Stomach (tissue), 8 donors: ENCODE measurements at regions not wholly inside any gene's neighbourhood (a gene's known extent, or its start where the extent isn't known, plus 50 kb on each side); places are given as distances from the start of the nearest gene placed in this dataset.

Experiments
- DNase-seq, 2 donors: peaks; one replicate each; pipeline versions ENCODE4 v3.0.0 to v3.0.0-alpha.2; 2013 to 2019
- H3K27ac ChIP-seq, 5 donors: fragments of 200-600 bp in 4 of 5; sonication (generic) in 4 of 5; one replicate each; pipeline ENCODE4 v1.5.1; 2013 to 2019; ENCODE audit warnings: mild to moderate bottlenecking in 1 of 5, moderate library complexity in 1 of 5
- H3K27me3 ChIP-seq, 3 donors: fragments of 200-600 bp; sonication (generic); one replicate each; pipeline ENCODE4 v1.5.1; 2017 to 2019; ENCODE audit warnings: mixed run types in 1 of 3
- H3K36me3 ChIP-seq, 4 donors: fragments of 200-600 bp; sonication (generic); 1 replicate in 3 of 4; 2 replicates in 1 of 4; pipeline ENCODE4 v1.5.1; 2016 to 2019
- H3K4me1 ChIP-seq, 4 donors: fragments of 200-600 bp; sonication (generic); one replicate each; pipeline ENCODE4 v1.5.1; 2016 to 2019
- H3K4me3 ChIP-seq, 4 donors: fragments of 200-600 bp; sonication (generic) in 3 of 4; one replicate each; pipeline ENCODE4 v1.5.1; 2016 to 2019; ENCODE audit warnings: mild to moderate bottlenecking in 1 of 4
- H3K9me3 ChIP-seq, 4 donors: fragments of 200-600 bp; sonication (generic); one replicate each; pipeline ENCODE4 v1.5.1; 2016 to 2019
- EP300 ChIP-seq: sonication (generic); formaldehyde crosslinking; IDR thresholded peaks from one replicate; pipeline ENCODE4 v1.6.1; 2017; ENCODE audit warnings: antibody characterized with exemption
- POLR2A ChIP-seq, 4 donors: fragments of 450-650 bp; IDR thresholded peaks; one replicate each; pipeline ENCODE4 v1.6.1; 2016; ENCODE audit warnings: antibody characterized with exemption in 4 of 4, control low read depth in 2 of 4, mild to moderate bottlenecking in 1 of 4, moderate library complexity in 1 of 4
- POLR2AphosphoS5 ChIP-seq, 3 donors: sonication (generic); formaldehyde crosslinking; IDR thresholded peaks; one replicate each; pipeline ENCODE4 v1.6.1; 2016; ENCODE audit warnings: antibody characterized with exemption in 3 of 3
- WGBS, 5 donors: extraction: QIAGEN DNeasy Blood & Tissue Kit in 3 of 5; methylation state at CpG; one replicate each; pipeline versions ENCODE4 v1.1.5 to v1.1.7; 2013 to 2018; 5-methylcytosine and 5-hydroxymethylcytosine counted together
- intact Hi-C: fragments of 100-400 bp; cut with DNase I; formaldehyde crosslinking; loops from one replicate; pipeline ENCODE4 v1.15.1; 2023; ENCODE audit warnings: low total_unique reads
- TF ChIP-seq, protein P1 (sequence below), 7 experiments: fragments of 450-650 bp in 4 of 7; fragments of 200-600 bp in 3 of 7; sonication (generic) in 3 of 7; IDR thresholded peaks; one replicate each; pipeline ENCODE4 v1.5.1; 2016 to 2019; ENCODE audit warnings: antibody characterized with exemption in 7 of 7, control low read depth in 2 of 7, mild to moderate bottlenecking in 1 of 7
- donor health status: healthy with polysubstance abuse.
- donor health status: Bipolar disorder and iron deficiency.
- donor health status: healthy.

- peaks cover 0 to 7% (median under 1%) of the 10 kb centered on the region in 4 donors for H3K4me1 ChIP-seq
- no peak for TF ChIP-seq EP300
- TF ChIP-seq POLR2A (IDR thresholded peaks at IDR 0.05): no peak
- TF ChIP-seq, protein P1, sequence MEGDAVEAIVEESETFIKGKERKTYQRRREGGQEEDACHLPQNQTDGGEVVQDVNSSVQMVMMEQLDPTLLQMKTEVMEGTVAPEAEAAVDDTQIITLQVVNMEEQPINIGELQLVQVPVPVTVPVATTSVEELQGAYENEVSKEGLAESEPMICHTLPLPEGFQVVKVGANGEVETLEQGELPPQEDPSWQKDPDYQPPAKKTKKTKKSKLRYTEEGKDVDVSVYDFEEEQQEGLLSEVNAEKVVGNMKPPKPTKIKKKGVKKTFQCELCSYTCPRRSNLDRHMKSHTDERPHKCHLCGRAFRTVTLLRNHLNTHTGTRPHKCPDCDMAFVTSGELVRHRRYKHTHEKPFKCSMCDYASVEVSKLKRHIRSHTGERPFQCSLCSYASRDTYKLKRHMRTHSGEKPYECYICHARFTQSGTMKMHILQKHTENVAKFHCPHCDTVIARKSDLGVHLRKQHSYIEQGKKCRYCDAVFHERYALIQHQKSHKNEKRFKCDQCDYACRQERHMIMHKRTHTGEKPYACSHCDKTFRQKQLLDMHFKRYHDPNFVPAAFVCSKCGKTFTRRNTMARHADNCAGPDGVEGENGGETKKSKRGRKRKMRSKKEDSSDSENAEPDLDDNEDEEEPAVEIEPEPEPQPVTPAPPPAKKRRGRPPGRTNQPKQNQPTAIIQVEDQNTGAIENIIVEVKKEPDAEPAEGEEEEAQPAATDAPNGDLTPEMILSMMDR (IDR thresholded peaks at IDR 0.05): no peak
- no peak for TF ChIP-seq POLR2AphosphoS5 (IDR thresholded peaks at IDR 0.05)
- DNase-seq: no peak
- H3K4me3 ChIP-seq: no peak overlapping the region
- no peak overlapping the region for H3K27ac ChIP-seq
- no peaks in the 10 kb centered on the region for H3K9me3 ChIP-seq
- intact Hi-C loops: no loop called here
- no peaks in the 10 kb centered on the region for H3K36me3 ChIP-seq
- 70 to 79% (median 75%) methylated on average over 8 to 14 of the region's 14 CpGs for WGBS, 5 donors
- H3K27me3 ChIP-seq: peaks cover 0 to 6% (median 0%) of the 10 kb centered on the region in 3 donors
Measured at GRCh38 chr4:108350332-108350731, 181.6 kb upstream of the LEF1 start.

DNA sequence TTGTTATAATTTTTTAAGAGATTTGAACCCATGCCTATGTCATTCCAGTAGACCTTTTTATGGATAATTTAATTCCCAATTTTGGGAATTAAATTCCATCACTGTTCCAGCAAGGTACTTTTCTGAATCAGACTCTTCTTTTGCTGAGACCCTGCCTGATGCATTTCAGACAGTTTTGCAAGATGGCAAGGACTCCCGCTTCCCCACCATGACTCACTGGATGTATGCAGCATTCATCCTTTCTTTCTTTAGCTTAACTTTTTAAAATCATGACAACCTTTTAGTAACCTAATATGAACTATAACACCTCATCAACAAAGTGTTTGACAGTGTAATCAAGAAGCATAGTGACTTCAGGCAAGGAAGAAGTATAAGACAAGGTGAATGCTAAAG, 178.1 kb upstream of the LEF1 start:
- H3K27me3 ChIP-seq: peaks cover 0 to 6% (median 0%) of the 10 kb centered on the region in 3 donors
- intact Hi-C loops: no loop called here
- DNase-seq: no peak
- H3K36me3 ChIP-seq: no peaks in the 10 kb centered on the region
- TF ChIP-seq EP300 (no peak), POLR2AphosphoS5 (IDR thresholded peaks at IDR 0.05) (no peak), POLR2A (IDR thresholded peaks at IDR 0.05) (no peak)
- TF ChIP-seq, protein P1 (IDR thresholded peaks at IDR 0.05): no peak
- no peak overlapping the region for H3K4me3 ChIP-seq
- no peaks in the 10 kb centered on the region for H3K9me3 ChIP-seq
- 87 to 100% (median 97%) methylated on average over 1 of the region's 1 CpG for WGBS, 5 donors
- no peaks in the 10 kb centered on the region for H3K4me1 ChIP-seq
- no peak overlapping the region for H3K27ac ChIP-seq

DNA sequence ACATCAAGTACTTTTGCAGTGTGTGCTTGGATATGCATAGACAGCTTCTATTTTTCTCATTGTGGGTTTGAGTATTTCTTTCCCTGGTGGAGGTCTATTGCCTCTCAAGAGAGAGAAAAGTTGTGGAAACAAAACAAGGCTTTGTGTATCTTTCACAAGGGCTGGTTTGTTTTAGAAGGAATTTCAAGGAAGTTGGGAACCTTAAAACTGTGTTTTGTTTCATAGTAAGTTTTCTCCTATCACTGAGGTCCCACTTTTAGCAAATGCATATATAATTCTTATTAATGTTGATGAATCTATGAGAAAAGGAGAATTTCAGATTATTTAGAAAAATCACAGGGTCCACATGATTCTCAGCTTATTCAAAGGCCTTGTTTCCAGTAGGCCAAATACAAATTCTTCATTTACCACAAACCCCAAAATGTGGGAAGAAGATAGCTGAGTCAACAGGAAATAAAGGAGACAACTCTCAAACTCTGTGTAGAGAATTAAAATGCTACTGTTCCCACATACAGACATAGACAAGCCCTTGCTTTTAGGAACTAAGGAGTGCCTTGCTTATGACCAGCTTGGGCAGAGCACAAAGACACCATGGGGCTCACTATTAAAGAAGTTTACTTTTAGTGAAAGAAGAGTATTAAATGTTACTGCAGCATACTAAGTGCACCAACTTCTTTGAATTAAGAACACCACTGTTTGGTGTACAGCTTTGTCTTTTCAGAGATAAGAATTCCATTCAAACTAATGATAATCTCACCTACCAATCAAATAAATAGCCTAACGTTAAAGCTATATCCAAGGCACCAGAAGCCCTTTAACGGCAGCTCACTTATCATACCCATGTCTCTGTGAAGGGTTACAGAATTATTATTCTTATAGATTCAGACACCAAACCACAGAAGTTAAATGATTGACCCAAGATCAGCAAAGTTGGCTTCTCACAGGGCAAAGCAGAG, 177.4 kb upstream of the LEF1 start:
- 33 to 56% (median 37%) methylated on average over 2 of the region's 2 CpGs for WGBS, 5 donors
- no peak for DNase-seq
- H3K4me3 ChIP-seq: no peak overlapping the region
- intact Hi-C loops: no loop called here
- no peak for TF ChIP-seq EP300
- no peak for TF ChIP-seq POLR2A (IDR thresholded peaks at IDR 0.05)
- no peak for TF ChIP-seq POLR2AphosphoS5 (IDR thresholded peaks at IDR 0.05)
- TF ChIP-seq, protein P1 (IDR thresholded peaks at IDR 0.05): no peak
- H3K4me1 ChIP-seq: no peaks in the 10 kb centered on the region
- peaks cover 0 to 6% (median 0%) of the 10 kb centered on the region in 3 donors for H3K27me3 ChIP-seq
- H3K27ac ChIP-seq: no peak overlapping the region
- no peaks in the 10 kb centered on the region for H3K36me3 ChIP-seq
- no peaks in the 10 kb centered on the region for H3K9me3 ChIP-seq

- WGBS, 5 donors: 46 to 74% (median 69%) methylated on average over 3 of the region's 3 CpGs
- no peak overlapping the region for H3K27ac ChIP-seq
- H3K27me3 ChIP-seq: no peaks in the 10 kb centered on the region
- peak in 1 of 2 donors; percentile 36 for DNase-seq
- no peak overlapping the region for H3K4me3 ChIP-seq
- no peaks in the 10 kb centered on the region for H3K36me3 ChIP-seq
- H3K9me3 ChIP-seq: no peaks in the 10 kb centered on the region
- intact Hi-C loops: no loop called here
- TF ChIP-seq EP300: no peak
- no peak for TF ChIP-seq POLR2AphosphoS5 (IDR thresholded peaks at IDR 0.05)
- TF ChIP-seq, protein P1 (IDR thresholded peaks at IDR 0.05): no peak
- TF ChIP-seq POLR2A (IDR thresholded peaks at IDR 0.05): no peak
- no peaks in the 10 kb centered on the region for H3K4me1 ChIP-seq
Measured at GRCh38 chr4:108342325-108342970, 173.7 kb upstream of the LEF1 start.
